Fibroblast of peridontal ligament (primary cell): ENCODE measurements at regions not wholly inside any gene's neighbourhood (a gene's known extent, or its start where the extent isn't known, plus 50 kb on each side); places are given as distances from the start of the nearest gene placed in this dataset.
A peak's percentile ranks its signal among the peaks of the same experiment; 100 is the strongest.
"Not testable (repeated sequence)": the region's sequence is repeated elsewhere in the genome, so short reads cannot be mapped to it uniquely, and the experiment has no call there.

Source experiments
- DNase-seq: peaks from one replicate; pipeline ENCODE4 v3.0.0-alpha.2; 2010; ENCODE audit errors: extremely low read depth

DNA sequence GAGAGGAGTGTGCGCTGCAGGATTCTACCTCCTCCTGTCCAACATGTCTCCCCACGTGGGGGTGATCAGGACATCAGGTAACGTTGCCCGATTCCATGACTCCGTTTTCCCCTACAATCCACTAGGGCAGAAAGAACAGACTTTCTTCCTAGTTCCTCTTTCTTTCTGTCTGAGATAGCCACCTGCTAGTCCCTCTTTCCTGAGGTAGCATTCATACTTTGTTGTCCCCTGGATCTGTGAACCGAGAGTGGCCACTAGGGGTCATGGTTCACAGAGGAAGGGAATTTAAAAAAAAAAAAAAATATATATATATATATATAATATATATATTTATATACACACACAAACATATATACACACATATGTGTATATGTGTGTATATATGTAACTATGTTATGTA, 210.0 kb upstream of the ZNF521 start:
- DNase-seq, result peak; percentile 34

DNA sequence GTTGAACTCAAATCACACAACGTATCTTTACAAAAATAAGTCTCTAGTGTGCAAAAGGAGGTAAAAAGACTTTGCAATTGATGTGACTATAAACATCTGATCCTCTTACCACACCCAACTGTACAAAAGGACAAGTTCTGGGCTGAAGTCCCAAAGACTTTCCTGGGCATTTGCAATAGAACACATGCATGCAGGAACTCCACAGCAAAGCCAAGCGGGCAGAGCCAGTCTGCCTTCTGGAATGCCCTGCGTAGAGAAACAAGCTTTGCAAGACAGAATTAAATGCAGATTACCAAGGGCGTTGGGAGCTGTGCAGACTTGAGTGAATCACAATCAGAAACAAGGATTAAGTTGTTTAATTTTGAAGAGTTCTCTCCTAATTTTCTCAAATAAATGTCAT, 208.4 kb upstream of the ZNF521 start:
- DNase-seq, result peak; percentile 3

GRCh38 chr18:25557011-25557410, 205.0 kb upstream of the ZNF521 start:
- no peak for DNase-seq

DNA sequence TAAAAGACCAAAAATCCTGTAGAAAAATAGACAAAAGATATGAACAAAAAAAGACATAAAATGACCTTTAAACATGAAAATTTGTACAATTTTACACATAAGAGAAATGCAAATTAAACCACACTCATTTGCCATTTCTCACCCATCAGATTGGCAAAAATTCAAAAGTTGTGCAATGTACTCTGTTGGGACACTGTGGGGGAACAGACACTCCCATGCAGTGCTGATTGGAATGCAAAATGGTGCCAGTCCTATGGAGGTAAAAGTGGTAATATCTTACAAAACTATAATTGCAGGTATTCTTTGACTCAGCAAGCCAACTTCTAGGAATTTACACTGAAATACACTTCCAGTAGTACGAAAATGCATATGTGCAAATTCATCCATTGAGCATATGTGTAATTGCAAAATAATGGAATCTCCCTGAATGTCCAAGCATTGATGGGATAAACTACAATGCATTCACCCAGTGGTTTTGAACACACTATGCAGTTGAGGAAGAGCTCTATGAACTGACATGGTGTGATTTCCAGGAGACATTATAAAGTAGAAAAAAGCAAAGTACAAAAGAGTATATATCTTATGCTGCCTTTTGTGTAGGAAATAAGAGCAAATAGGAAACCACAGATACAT, 201.8 kb upstream of the ZNF521 start:
- no peak for DNase-seq

- no peak for DNase-seq
Measured at GRCh38 chr18:25544546-25545287, 192.8 kb upstream of the ZNF521 start.

- no peak for DNase-seq
Measured at GRCh38 chr18:25538175-25538922, 186.4 kb upstream of the ZNF521 start.

DNA sequence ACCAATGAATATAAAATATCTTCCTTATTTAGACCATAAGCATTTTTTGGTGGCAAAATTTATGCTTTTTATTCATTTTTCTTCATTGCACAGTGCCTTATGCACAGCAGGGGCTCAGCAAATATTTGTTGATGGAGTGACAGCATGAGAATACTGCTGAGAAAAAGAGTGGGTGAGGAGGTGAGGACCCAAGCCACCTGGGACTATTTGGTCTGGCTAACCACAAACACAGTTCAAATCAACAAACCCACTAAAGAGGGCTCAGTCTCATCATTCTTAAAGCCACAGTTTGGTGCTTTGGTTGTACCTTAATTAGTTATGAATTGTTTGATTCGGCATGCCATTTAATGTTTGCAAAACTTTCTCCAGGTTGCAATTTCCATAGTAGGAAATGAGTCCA, 183.5 kb upstream of the ZNF521 start:
- DNase-seq, result no peak

GRCh38 chr18:25534401-25534800, 182.4 kb upstream of the ZNF521 start:
- no peak for DNase-seq

GRCh38 chr18:25533218-25533617, 181.3 kb upstream of the ZNF521 start:
- DNase-seq, result no peak

DNA sequence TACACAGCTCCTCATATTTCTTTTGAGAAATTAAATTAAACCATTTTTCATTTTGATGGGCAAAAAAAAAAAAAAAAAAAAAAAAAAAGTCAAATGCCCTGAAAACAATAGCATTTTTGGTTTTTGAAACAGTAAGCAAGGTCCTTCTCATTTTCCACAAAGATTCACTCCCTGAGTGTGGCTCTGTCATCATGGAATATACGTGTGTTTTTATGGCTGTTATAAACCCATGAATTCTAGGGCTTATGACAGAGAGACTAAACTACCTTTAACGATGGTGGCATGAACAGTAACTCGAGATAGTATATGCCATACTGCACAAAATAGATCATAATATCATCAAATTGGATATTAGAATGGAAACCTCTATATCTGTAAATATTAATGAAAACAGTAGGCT, 179.2 kb upstream of the ZNF521 start:
- DNase-seq, result no peak

DNA sequence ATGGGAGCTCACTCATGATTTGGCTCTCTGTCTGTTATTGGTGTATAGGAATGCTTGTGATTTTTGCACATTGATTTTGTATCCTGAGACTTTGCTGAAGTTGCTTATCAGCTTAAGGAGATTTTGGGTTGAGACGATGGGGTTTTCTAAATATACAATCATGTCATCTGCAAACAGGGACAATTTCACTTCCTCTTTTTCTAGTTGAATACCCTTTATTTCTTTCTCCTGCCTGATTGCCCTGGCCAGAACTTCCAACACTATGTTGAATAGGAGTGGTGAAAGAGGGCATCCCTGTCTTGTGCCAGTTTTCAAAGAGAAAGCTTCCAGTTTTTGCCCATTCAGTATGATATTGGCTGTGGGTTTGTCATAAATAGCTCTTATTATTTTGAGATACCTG, 173.8 kb upstream of the ZNF521 start:
- not testable (repeated sequence) for DNase-seq

- DNase-seq, result no peak
Measured at GRCh38 chr18:25518716-25519053, 166.7 kb upstream of the ZNF521 start.

DNA sequence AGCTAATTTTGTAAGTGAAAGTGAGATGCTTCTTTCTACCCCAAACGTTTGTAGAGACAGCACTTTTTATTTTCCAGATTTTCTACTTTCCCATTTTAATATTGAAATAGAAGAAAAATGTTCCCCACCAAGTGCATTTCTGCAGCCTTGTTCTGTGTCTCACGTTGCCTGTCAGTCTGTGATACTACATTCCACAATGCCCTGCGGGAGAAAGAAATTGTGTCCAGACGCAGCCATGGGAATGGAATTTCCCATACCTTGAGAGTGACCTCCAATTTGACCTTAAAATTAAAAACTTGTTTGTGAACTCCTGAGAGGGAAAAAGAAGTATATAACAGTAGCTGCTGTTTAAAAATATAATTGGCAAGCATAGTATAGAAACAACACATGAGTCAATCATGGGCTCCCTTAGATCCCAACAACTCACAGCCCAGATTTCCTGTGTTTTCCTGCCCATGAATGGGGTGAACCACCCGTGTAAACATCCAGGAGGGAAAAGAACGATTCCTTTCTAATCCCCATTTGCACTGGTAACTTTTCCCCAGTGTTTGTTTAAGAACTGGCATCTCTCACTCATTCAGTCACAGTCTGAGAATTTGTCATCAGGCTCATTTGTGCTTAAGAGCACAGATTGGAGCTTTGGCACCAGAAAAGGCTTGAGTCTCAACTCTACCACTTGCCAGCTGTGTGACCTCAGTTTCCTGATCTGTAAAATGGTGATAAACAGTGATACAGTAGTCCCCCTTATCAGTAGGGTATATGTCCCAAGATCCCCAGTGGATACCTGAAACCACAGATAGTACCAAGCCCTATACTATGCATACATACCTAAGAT, 166.1 kb upstream of the ZNF521 start:
- DNase-seq, result no peak

GRCh38 chr18:25516747-25517498, 165.0 kb upstream of the ZNF521 start:
- no peak for DNase-seq

- DNase-seq, result no peak
Measured at GRCh38 chr18:25516121-25516520, 164.2 kb upstream of the ZNF521 start.

DNA sequence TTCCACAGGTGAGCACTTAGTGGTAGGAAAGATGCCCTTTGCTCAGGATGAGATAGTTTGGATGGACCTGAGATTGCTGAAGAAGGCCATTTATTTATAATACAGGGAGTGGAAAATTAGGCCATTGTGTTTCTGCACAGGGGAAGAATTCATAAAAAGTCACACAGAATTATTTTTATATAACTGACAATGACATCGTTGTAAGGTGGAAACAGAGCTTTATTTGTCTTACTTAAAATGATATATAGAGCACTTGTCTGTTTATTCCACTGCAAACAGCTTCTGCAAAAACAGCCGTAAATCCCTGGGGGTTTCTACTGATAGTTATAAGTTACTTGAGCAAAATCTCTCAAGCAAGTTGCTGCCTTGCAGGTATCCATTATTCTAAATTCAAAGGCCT, 158.1 kb upstream of the ZNF521 start:
- DNase-seq, result no peak

GRCh38 chr18:25503567-25504081, 151.7 kb upstream of the ZNF521 start:
- DNase-seq, result peak; percentile 87

- no peak for DNase-seq
Measured at GRCh38 chr18:25497151-25497794, 145.3 kb upstream of the ZNF521 start.

DNA sequence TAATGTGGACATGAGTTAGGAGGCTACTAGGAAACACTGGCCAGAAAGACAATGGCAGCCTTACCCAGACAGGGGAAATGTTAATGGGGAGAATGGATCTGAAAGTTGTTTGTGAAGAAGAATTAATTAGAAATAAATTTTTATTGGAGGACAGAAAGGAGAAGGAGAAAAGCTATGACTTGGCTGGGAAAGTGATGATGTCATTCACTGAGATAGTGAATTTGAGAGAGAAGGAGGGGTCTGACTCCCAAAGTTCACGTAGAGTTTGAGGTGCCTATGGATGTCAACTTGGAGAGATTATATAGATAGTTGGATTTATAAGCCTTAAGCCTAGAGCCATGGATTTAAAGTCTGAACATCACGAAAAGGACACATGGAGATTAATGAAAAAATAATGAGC, 144.6 kb upstream of the ZNF521 start:
- no peak for DNase-seq

- DNase-seq, result peak; percentile 36
Measured at GRCh38 chr18:25495606-25496005, 143.6 kb upstream of the ZNF521 start.

DNA sequence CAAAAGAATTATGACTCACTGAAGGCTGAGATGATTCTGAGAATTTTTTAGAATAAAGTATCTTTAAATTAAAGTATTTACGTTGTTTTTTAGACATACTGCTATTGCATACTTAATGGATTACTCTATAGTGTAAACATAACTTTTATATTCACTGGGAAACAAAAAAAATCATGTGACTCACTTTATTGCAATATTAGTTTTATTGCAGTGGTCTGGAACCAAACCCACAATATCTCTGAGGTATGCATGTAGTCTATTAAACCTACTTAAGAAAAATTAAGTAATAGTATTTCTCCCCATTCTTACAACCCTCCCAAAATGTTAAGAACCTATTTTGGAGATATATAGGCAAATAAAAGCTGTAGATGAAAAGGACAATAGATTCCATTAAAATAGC, 142.9 kb upstream of the ZNF521 start:
- DNase-seq, result no peak
